Mammary epithelial cell (primary cell): ENCODE measurements at regions not wholly inside any gene's neighbourhood (a gene's known extent, or its start where the extent isn't known, plus 50 kb on each side); places are given as distances from the start of the nearest gene placed in this dataset.

ENCODE experiments used
- CTCF ChIP-seq, 2 donors: IDR thresholded peaks in 1 of 2; conservative IDR thresholded peaks in 1 of 2; 2 replicates each; pipeline ENCODE4 v1.5.1; 2011 to 2012; ENCODE audit warnings: inconsistent platforms in 2 of 2, low read length in 2 of 2, mild to moderate bottlenecking in 2 of 2, control low read depth in 1 of 2, low read depth in 1 of 2; ENCODE audit not compliant: insufficient read depth in 1 of 2; ENCODE audit errors: extremely low read depth in 1 of 2
- EZH2 ChIP-seq: IDR thresholded peaks from 2 replicates; pipeline ENCODE4 v1.6.1; 2012; ENCODE audit warnings: low read length, inconsistent platforms, borderline replicate concordance

GRCh38 chr14:28494196-28494595 lies 272.4 kb upstream of the FOXG1 start:
- TF ChIP-seq CTCF (conservative IDR thresholded peaks at IDR 0.05 in 1 of 2, IDR thresholded peaks at IDR 0.05 in 1 of 2; ENCODE audit: extremely low read depth in 1 of 2, insufficient read depth in 1 of 2, low read depth in 1 of 2, low read length in 2 of 2), result no peak
- no peak for TF ChIP-seq EZH2
